Activated CD8-positive, alpha-beta memory T cell treated with anti-CD3 and anti-CD28 coated beads, Interleukin-2, amount 50 U/mL, for 48 hours (primary cell): ENCODE measurements at regions not wholly inside any gene's neighbourhood (a gene's known extent, or its start where the extent isn't known, plus 50 kb on each side); places are given as distances from the start of the nearest gene placed in this dataset.

ENCODE experiments used
- DNase-seq: peaks from one replicate; pipeline ENCODE4 v3.0.0-alpha.2; 2020

DNA sequence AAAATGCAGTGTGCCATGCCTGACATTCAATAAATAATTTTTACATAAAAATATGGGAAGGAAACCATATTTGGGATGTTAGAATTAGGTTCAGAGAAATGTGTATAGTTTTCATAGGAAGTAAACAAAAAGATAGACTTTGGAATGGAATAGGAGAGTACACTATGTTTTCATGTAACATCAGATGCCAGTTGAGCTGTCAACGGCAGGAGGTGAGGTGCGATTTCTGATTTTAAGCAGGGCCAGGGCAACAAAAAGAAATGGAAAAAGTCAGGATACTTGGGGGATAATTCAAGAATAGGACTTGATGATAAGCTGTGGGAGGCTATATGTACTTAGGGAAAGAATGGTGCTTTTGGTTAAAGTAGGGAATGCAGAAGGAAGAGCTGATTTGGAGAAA, 639.5 kb downstream of the OTOL1 start:
- DNase-seq: no peak

DNA sequence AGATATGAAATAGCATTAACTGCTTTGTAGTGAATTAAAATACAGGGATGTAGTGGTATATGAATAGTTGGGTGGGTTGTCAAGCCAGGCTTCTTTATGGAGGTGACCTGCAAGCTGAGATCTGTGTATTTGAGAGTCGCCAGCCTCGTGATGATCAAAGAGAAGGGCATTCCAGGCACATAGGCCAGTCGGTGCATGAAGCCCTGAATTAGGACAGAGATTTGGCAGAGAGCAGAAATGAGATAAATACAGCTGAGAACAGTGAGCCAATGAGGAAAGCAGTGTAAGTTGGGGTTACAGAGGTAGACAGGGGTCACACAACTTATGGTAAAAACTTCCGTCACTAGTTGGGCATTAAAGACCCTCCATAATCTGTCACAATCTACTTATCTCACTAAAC, 641.9 kb downstream of the OTOL1 start:
- DNase-seq: no peak

DNA sequence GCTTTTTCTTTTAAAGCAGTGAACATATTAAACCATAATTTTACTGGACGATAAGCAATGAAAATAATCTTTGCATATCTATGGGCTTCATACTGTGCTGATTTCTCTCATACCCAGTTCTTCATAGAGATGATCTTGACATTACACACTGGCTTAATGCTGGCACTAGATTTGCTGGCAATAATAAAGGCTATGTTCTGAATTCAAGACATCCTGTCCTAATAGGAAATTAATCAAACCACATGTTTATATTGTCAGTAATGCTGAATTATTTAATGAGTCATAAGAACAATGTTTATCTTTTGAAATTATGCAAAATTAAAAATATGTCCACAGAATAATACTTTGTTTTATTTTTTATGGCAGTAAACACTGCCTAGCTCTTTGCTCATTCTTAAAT, 643.2 kb downstream of the OTOL1 start:
- DNase-seq: no peak

DNA sequence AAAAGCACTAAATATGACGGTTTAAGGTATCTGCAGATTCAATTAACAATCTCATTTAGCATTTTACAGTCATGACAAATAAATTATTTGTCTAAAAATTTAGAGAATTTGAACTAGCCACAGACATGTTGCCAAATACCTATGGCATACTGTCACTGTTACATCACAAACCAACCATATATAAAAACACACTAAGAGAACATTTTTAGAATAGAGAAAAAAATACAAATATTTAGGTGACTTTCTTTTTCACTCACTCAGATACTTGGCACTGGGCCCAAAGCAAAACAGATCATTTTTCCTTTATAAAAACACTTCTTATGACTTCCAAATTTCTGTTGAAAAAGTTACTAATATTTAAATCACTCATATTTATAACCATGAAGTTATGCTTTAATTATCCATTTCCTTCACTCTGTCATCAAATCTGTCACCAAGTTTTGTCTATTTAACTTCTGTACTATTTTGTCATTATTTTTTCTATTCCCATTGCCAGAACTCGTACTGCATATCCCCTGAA, 644.7 kb downstream of the OTOL1 start:
- DNase-seq: no peak

DNA sequence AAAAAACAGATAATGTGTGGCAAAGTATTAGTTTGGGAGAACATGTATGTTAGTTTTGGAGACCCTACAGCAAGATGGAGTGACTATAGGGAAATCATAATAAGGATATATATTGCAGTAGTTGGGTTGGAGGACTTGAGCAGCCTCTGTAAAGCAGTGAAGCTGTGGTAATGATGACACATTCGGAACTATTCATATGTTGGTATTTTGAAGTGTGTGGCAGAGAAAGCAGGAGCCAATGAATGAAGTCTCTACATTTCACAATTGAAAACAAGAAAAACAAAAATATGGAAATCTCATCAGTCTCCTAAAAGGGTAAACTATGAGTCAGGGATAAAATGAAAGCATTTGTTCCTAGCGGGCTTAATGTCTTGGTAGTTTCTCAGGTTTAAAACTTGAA, 645.9 kb downstream of the OTOL1 start:
- DNase-seq: no peak

DNA sequence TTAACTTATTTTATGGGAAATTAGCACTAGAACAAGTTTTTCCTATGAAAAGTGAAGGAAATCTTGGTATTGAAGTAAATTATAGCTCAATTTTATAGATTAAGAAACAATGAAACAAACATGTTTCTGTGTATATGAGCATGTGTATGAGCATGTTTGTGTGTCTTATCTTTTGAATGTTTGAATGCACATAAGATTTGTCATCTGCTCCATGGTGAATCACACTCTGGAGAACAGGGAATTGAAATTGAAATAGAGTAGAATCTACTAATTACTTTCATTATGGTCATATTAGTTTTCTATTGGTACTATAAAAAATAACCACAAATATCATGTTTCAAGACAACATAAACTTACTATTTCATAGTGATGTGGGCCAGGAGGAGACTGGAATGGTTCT, 646.6 kb downstream of the OTOL1 start:
- DNase-seq: no peak

DNA sequence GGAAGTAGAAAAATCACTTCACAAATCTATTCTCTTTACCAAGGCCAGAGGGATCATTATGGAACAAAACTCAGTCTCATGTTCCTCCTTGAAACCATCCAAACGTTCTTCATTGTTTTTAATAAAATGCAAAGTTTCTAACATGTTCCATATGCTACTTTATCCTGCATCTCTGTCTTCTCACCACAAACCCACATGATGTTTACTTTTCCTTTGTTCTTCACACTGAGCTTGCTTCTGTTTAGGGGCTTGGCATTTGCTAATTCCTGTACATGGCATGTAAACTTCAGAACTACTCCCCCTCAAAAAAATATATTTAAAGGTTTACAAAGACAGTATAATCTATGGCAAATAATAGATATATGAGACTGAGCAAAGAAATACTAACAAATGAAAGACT, 651.4 kb downstream of the OTOL1 start:
- no peak for DNase-seq

DNA sequence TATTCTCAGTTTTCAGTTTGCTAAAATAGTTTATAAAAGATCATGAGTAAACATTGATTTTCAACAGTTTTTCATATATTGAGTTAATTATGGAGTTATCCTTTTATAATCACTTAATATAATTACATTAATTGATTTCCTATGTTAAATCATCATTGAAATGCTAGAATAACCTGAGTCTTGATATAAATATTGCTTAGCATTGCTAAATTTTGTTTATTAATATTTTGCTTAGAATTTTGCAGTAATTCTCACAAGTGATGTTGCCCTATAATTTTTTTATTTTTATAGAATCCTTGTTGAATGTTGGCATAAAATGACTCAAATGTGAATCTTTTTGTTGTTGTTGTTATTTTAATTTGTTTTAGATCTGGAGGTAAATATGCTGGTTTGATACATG, 654.2 kb downstream of the OTOL1 start:
- no peak for DNase-seq

DNA sequence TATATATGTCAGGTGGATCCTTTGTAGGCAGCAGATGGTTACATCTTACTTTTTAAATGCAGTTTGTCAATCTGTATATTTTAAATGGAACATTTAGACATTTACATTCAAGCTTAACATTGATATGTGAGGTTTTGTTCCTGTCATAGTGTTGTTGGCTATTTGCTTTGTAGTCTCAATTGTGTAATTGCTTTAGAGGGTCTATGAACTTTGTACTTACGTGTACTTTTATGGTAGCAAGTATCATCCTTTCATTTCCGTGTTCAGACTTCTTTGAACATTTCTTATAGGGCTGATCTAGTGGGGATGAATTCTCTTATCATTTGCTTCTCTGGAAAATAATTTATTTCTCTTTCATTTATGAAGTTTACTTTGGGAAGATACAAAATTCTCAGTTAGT, 656.0 kb downstream of the OTOL1 start:
- no peak for DNase-seq

DNA sequence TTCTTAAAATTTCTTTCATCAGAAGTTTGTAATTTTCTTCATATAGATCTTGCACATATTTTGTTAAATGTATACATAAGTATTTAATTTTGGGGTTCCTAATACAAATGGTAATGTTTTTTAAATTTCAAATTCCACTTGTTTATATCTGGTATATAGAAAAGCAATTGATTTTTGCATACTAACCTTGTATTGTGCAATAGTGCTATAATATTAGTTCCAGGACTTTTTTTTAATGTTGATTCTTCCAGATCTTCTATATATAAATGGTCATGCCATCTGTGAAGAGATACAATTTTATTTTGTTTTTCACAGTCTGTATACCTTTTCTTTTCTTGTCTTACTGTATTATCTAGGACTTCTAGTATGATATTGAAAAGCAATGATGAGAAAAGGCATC, 665.0 kb downstream of the OTOL1 start:
- DNase-seq: no peak

DNA sequence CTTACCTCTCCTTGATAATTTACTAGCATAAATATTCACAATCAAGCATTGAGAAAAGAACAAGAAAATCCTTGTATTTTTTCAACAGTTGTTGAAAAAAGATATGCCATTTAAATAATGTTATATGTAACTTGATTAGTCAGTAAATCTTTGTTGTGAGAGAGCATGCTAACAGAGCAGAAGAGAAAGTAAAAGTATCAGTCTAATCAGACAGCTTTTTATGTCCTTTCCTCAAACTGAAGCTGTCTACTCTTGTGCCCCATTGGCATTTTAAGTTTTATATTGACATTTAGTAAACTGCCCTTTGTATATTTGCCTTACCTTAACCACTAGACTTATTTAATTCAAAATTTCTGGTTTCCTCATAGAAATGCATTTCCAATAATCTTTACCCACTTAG, 668.7 kb downstream of the OTOL1 start:
- DNase-seq: no peak

DNA sequence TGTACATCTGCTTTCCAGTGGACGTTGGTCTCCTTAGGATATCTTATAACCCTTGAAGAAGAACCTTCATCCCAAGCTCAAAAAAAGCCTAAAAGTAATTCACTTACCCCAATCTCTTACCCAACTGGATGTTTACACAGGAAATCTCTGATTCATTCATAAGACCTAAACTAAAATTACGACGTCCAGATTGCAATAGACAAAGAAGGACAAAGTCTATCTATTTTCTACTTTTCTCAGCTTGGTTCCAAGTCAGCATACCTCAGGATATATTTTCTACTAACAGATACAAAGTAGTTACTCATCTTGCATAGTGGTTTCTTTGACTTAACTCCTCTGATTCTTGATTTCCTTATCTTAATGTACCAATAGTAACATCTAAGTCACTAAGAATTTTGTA, 669.9 kb downstream of the OTOL1 start:
- DNase-seq: no peak

DNA sequence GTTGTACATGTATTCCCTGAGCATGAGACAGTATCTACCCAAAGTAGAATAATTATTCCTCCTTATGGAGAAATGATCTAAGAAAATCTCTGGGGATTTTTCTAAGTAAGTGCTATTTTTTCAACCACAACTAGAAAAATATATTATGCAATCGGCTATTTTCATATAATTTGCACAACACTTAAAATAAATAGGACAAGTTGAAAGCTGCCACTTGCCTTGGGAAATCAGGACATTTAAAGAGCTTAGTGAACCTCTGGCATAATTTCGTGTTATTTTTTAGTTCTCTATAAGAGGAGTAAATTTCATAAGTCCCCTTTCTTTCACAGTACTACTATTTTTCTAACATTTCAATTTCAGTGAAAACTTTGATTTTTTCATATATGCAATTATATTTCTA, 672.1 kb downstream of the OTOL1 start:
- no peak for DNase-seq

DNA sequence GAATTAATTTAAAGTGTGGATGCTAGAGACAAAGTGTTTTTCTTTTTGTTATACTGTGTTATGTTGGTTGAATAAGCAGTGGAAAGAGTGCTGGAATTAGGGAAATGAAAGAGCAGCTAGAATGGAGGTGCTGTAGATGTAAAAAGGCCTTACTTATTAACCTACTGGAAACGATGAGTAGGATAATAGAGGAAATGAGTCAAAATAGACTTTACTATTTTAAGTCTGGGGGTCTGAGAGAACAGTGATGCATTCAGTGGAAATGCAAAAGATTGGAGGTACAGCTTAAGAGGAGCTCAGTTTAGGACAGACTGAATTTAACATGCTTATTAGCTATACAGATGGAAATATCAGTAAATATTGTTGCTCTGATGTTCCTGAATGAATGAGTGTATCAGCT, 674.0 kb downstream of the OTOL1 start:
- no peak for DNase-seq

DNA sequence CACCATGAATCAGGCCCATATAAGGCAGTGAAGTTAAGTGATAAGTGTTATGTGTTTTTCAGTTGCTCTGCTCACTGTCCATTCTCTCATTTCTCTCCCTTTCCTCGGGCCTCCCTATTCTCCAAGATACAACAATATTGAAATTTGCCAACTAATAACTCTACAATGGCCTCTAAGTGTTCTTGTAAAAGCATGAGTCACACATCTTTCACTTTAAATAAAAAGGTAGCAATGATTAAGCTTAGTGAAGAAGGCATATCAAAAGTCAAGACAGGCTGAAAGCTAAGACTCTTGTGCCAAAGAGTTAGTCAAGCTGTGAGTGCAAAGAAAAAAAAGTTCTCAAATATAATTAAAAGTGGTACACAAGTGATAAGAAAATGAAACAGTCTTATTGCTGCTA, 675.4 kb downstream of the OTOL1 start:
- no peak for DNase-seq

DNA sequence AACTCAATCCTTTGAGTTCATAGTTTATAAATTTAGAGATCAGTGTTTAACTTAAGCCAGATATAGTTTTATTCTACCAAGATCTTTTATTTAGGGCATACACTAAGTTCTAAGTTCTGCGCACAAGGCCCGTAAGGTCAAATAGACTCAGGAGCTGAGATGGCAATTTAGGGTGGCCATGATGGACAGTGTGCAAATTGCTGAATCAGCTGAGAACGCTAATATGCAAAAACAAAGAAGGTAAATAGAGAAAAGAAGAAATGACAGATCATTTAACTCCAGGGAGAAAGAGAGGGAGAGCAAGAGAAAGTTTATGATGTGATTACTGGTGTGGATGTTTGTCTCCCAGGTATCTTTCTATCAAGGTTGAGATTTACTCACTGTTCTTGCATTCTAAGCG, 678.5 kb downstream of the OTOL1 start:
- DNase-seq: no peak

DNA sequence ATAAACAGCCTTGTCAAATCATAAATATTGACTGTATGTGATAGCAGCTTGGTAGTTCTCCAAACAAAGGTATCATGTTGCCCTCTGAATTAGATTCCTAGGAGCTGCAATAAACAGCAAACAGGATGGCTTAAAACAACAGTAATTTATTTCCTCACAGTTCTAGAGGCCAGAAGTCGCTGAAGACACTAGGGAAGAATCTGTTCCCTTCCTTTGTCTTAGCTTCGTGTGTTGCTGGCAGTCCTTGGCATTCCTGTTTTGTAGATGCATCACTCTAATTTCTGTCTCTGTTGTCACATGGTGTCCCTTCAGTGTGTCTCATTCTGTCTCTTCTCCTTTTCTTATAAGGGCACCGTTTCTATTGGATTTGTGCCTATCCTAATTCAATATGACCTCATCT, 679.3 kb downstream of the OTOL1 start:
- DNase-seq: no peak

DNA sequence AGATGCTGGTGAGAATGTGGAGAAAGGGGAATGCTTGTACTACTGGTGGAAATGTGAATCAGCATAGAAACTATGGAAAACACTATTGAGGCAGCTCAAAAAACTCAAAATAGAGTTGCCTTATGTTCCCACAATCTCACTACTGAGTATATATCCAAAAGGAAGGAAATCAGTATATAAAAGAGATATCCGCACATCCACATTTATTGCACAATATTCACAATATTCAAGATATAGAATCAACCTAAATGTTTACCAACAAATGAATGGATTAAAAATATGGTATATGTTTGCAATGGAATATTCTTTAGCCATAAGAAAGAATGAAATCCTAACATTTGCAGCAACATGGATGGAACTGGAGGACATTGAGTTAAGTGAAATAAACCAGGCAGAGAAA, 686.8 kb downstream of the OTOL1 start:
- no peak for DNase-seq

DNA sequence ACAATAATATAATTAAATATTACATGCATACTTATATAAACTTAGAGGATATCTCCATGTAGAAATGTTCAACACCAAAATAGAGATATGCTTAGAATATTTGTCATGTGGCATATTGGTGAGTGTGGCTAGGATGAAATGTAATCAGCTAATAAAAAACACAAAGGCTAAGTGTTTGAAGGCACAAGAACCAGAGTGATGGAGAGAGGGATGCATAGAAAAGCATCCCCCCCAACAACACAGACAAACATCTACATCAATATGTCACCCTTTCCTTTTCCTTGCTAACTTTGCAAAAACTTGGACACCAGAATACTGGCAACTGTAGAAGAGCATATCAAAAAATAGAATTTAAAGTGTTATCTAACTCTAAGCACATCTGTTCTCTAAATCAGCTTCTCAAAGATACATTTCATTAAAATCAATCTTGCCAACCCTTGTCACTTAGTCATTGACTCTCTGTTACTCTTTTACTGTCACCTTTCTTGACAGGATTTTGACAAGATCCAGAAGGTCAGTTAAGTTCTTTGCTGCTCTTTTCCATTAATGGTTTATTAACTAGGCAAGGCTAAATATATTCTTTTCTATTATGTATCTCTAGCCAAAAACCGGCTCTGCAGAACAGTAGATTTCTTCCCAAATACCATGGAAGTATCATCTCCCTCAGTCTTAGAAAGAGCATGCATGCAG, 695.9 kb downstream of the OTOL1 start:
- no peak for DNase-seq

DNA sequence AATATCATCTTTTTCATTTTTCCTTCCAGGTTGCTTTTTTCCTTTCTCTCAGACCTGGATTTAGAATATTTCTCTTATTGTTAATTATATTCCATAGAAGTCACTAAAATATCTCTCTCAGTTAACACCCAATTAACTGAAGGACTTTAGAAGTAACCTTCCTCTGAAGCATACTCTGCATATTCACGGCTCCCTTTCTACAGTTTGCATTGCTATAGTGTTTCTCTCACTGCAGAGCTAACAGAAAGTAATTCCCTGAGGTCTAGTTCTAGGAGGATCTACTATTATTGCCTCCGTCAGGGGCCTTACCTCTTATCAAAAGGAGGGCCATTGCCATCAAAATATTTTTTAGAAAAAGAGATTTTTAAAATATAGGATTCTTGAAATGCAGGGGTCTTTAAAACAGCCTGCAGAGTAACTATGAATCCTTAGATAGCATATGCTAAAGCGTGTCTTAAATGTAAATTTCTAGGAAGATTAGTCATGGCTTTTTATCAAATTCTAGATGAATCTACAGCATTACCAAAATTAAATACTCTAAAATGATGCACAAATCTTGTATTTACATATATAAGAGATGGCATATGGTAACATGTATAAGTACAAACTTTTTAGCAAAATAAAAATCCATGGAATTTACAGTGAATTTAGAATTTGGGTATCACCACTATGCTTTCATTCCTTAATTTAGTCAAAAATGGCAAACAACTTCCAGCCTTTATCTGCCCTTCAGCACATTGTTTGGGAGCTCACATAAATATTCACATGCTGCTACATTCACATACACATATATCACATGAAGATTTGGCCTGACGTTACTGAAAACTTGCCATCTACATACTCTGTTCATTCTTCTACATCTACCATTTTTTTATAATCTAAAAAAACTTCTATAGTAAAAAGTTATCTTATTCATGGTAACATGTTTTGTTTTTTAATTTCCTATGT, 696.8 kb downstream of the OTOL1 start:
- no peak for DNase-seq

DNA sequence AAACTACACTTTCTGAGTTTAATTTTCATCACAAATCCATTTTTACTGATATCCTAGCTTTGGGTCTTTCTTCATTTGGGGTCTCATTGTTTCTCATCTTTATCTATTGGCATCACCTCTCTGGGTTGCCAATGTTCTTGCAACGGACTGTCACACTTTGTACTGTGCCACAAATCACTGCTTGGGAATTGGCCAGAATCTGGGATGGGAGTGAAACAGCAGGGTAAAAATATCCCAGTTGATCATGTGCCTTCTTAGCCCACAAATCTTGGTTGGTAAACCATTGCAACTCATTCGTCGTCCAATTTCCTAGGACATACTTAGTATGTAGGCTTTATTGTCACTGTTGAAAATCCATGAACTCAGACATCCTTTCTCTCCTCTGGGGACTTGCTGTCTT, 698.5 kb downstream of the OTOL1 start:
- DNase-seq: no peak

DNA sequence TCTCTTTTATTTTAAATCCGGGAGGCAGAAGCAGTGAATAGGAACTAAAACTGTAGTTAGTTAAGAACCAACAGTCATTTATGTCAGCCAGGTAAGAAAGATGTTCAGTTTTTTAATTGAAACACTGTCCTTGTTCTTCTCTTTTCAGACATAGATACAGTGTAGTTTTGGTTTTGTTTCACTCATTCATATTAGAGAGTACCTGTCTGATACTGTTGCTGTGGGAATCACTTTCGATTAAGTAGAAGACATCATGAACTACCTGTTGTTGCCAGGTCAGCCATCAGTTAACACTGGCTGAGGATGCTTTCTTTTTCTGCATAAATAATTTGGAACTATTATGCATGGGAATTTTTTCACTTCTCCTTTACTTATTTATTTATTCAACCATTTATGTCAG, 700.4 kb downstream of the OTOL1 start:
- no peak for DNase-seq

DNA sequence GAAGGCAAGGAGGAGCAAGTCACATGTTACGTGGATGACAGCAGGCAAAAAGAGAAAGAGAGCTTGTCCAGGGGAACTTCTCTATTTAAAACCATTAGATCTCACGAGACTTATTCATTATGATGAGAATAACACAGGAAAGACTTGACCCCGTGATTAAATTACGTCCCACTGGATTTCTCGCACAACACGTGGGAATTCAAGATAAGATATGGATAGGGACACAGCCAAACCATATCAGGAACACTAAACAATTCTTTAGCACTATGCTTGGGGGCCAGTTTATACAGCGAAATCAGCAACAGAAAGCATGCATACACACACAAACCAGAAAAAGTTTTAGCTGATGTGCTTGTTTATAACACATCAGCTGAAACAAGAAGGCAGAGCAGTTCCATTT, 704.2 kb downstream of the OTOL1 start:
- no peak for DNase-seq

DNA sequence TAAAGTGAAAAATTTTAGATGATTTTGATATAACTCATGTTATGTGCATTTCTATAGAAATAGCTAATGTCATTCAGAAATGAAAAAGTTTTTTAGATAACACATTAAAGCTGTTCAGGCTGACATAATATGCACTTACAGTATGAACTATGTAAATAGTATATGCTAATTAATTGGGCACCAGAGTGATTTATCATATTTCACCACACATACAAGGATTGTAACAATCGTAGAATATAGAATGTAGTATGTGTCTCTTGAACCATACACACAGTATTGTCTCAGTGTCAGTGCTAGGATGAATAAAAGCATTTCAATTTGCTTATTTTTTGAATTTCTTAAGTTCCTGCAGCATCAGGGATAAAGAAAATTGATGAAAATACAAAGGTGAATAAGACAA, 710.0 kb downstream of the OTOL1 start:
- no peak for DNase-seq
